SHP77 (cell line): ENCODE measurements at regions not wholly inside any gene's neighbourhood (a gene's known extent, or its start where the extent isn't known, plus 50 kb on each side); places are given as distances from the start of the nearest gene placed in this dataset.

Experiments
- DNase-seq, 2 experiments: peaks; one replicate each; lab custom pipeline; 2025; lab: John Stamatoyannopoulos, UW

GRCh38 chr9:14466828-14467227 is 152.9 kb upstream of the NFIB start:
- no peak for DNase-seq

GRCh38 chr9:14466429-14466818 is 152.5 kb upstream of the NFIB start:
- no peak for DNase-seq

GRCh38 chr9:14462950-14463349 is 149.0 kb upstream of the NFIB start:
- DNase-seq = no peak

- no peak for DNase-seq
Measured at GRCh38 chr9:14455243-14455642, 141.3 kb upstream of the NFIB start.

DNA sequence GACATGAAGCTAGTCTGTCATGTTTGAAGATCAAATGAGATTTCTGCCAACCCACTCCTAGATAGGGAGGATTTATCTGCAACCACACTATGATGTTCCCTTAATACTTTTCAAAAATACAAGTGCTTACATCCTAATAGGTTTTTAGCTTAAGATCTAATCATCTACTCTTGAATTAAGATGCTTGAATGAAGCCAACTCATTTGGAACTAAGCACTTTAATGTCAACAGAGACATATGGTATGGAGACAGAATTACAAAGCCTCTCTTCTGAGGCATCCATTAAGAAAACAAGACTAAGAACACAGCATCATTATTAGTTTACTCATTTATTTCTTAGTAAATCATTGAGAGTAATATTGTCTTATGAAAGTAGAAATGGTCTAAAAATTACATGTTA is 139.3 kb upstream of the NFIB start:
- no peak for DNase-seq

GRCh38 chr9:14452539-14452938 is 138.6 kb upstream of the NFIB start:
- no peak for DNase-seq

DNA sequence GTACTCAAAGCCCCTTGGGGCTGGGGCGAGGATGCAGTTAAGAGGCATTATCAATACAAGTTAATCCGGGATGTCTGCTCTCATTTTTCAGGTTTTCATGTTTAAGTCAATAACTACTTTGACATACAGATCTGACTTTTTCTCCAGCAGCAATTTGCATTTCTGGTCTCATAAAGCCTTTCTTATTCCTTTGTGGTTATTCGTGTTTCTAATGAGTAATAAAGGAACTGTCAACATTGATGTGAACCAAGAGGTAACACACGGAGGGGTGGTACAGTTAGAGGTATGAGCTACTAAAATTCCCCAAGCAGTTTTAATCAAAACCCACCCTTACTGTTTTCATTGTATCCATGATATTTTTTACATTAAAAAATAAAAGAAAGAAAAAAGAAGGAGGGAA is 138.0 kb upstream of the NFIB start:
- no peak for DNase-seq

- DNase-seq = no peak
Measured at GRCh38 chr9:14447103-14447502, 133.2 kb upstream of the NFIB start.

DNA sequence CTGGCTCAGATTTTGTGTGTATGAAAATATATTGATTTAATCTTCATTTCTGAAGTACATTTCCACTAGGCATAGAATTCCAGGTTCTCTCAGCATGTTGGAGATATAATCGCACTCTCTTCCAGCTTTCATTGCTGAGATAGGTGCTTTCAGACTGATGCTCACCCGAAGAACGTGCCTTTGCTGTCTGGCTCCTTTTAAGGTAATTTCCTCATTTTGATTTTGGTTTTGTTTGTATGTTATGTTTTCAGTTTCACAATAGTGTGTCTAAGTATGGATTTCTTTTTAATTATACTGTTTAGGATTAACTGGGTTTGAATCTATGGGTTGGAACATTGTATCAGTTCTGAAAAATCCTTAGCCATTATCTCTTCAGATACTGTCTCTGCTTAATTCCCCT is 132.0 kb upstream of the NFIB start:
- no peak for DNase-seq

GRCh38 chr9:14442956-14443355 is 129.0 kb upstream of the NFIB start:
- no peak for DNase-seq

GRCh38 chr9:14441976-14442651 is 128.2 kb upstream of the NFIB start:
- DNase-seq = no peak

- DNase-seq = no peak
Measured at GRCh38 chr9:14441115-14441514, 127.2 kb upstream of the NFIB start.

GRCh38 chr9:14440062-14440461 is 126.1 kb upstream of the NFIB start:
- DNase-seq = no peak

DNA sequence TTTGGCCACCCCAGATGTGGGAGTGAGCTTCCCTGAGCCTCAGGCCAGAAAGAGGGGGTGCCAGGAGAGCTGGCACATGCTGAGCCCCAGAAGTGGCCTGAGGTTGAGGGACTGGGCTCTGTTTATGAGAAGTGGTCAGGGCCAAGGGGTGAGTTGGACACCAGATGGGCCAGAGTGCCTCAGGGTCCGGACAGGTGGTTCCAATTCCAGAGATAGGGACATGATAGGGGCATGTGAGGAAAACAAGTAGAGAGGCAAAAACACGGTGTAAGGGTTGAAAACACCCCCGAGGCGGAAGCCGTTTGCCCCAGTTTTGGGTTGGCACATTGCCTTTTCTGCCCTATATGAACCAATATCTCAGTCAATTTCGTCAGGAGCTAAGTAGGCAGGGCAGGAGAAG is 125.6 kb upstream of the NFIB start:
- DNase-seq = no peak

- DNase-seq = no peak
Measured at GRCh38 chr9:14438232-14439021, 124.5 kb upstream of the NFIB start.

- DNase-seq = peak; percentile 62 to 72
Measured at GRCh38 chr9:14437354-14438231, 123.7 kb upstream of the NFIB start.

GRCh38 chr9:14435871-14436270 is 121.9 kb upstream of the NFIB start:
- DNase-seq = no peak

- DNase-seq = no peak
Measured at GRCh38 chr9:14434971-14435718, 121.2 kb upstream of the NFIB start.

- no peak for DNase-seq
Measured at GRCh38 chr9:14434158-14434504, 120.2 kb upstream of the NFIB start.

DNA sequence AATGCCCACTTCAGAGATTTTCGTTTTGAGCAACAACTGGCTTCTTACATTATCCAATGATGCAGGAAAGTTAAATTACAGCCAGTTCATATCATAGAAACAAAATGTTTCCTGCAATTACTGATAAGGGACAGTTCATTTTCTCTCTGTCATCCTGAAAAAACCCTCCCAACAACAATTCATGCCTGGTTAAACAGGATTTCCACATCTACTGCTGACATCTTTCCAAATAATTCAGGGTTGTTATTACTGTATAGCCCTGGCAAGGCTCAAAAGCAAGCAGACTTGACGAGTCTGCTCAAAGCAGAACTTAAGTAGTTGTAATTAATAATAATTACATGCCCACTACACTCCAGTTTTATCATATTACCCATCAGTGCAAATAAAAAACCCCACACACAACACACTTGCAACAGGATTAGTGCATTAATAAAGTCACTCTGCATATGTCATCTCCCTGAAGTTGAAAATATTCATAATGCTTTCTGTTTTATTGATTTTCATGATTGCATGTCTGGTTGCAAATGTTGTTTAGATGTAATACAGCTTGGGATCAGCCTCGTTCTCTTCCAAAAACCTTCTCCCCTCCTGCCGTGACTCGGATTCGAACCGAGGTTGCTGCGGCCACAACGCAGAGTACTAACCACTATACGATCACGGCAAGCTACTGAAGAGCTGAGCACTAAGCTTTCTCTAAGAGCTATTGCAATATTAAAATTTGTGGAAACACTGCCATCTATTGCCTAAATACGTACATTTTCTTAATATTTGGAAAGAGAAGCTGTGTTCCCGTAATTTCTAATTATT is 119.6 kb upstream of the NFIB start:
- no peak for DNase-seq

DNA sequence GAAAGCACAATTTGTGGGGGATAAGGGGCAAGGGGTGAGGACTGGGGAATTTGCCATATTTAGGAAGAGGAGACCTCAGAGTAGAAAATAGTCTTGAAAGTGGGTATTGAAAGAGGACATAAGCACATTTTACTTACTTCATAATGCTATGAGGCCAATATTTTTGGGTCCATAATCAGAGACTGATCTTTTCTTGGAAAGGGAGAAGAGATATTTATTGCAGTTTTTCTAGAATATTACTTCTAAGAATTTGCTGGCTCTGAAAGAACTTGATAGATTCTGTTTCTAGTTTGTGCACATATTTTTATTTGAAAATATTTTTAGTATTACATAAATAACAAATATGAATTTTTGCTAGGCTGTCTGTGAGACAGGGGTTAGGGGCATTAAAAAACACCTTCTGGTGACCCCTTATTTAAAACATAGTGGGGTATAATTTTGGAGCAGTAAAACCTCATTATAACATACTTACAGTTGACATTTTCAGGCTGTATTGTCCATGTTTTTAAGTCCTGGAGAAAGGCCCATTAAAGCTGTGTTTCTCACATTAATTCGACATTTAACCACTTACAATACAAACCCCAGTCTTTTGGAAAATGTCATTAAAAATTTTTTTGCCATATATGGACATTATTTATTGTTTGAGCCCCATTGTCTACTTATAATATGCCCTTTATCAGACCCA is 118.9 kb upstream of the NFIB start:
- DNase-seq = no peak
